OCI-LY1 (cell line): ENCODE measurements at regions not wholly inside any gene's neighbourhood (a gene's known extent, or its start where the extent isn't known, plus 50 kb on each side); places are given as distances from the start of the nearest gene placed in this dataset.

Experiments
- CTCF ChIP-seq: fragments of 200-600 bp; sonication (generic), shearing (Covaris generic); IDR thresholded peaks from 2 replicates; pipeline ENCODE4 v1.5.1; 2017; ENCODE audit warnings: mild to moderate bottlenecking, antibody characterized with exemption, low read length, moderate library complexity, mixed read lengths
- EZH2 ChIP-seq: fragments of 200-600 bp; sonication (generic), shearing (Covaris generic); IDR thresholded peaks from 2 replicates; pipeline ENCODE4 v1.8.0; 2017; ENCODE audit warnings: borderline replicate concordance, mixed run types, mild to moderate bottlenecking, antibody characterized with exemption, low read length, moderate library complexity, mixed read lengths

GRCh38 chr4:72767618-72768302 is 198.7 kb upstream of the ADAMTS3 start:
- TF ChIP-seq CTCF (no peak), EZH2 (no peak)
